NCI-H226 (cell line): ENCODE measurements at regions not wholly inside any gene's neighbourhood (a gene's known extent, or its start where the extent isn't known, plus 50 kb on each side); places are given as distances from the start of the nearest gene placed in this dataset.
"Not testable (repeated sequence)": the region's sequence is repeated elsewhere in the genome, so short reads cannot be mapped to it uniquely, and the experiment has no call there.

Experiments
- DNase-seq: peaks from one replicate; pipeline ENCODE4 v3.0.0-alpha.2; 2015

- DNase-seq: no peak
Measured at GRCh38 chr11:109480251-109480650, 58.3 kb downstream of the C11orf87 start.

- DNase-seq: no peak
Measured at GRCh38 chr11:109486129-109486528, 64.1 kb downstream of the C11orf87 start.

- DNase-seq: peak; percentile 14
Measured at GRCh38 chr11:109490953-109491635, 69.1 kb downstream of the C11orf87 start.

GRCh38 chr11:109506115-109506514 is 84.1 kb downstream of the C11orf87 start:
- no peak for DNase-seq

- no peak for DNase-seq
Measured at GRCh38 chr11:109507331-109507730, 85.3 kb downstream of the C11orf87 start.

- no peak for DNase-seq
Measured at GRCh38 chr11:109507836-109508561, 86.0 kb downstream of the C11orf87 start.

- DNase-seq: no peak
Measured at GRCh38 chr11:109508943-109509342, 87.0 kb downstream of the C11orf87 start.

GRCh38 chr11:109510316-109510715 is 88.3 kb downstream of the C11orf87 start:
- DNase-seq: no peak

- DNase-seq: no peak
Measured at GRCh38 chr11:109511598-109511997, 89.6 kb downstream of the C11orf87 start.

- no peak for DNase-seq
Measured at GRCh38 chr11:109512249-109512648, 90.3 kb downstream of the C11orf87 start.

- no peak for DNase-seq
Measured at GRCh38 chr11:109512680-109513079, 90.7 kb downstream of the C11orf87 start.

- DNase-seq: no peak
Measured at GRCh38 chr11:109514313-109515018, 92.5 kb downstream of the C11orf87 start.

GRCh38 chr11:109519253-109519652 is 97.3 kb downstream of the C11orf87 start:
- no peak for DNase-seq

- DNase-seq: no peak
Measured at GRCh38 chr11:109521571-109522086, 99.6 kb downstream of the C11orf87 start.

- DNase-seq: no peak
Measured at GRCh38 chr11:109522116-109522755, 100.2 kb downstream of the C11orf87 start.

- DNase-seq: not testable (repeated sequence)
Measured at GRCh38 chr11:109525636-109526035, 103.6 kb downstream of the C11orf87 start.

GRCh38 chr11:109526061-109526460 is 104.1 kb downstream of the C11orf87 start:
- no peak for DNase-seq

- no peak for DNase-seq
Measured at GRCh38 chr11:109526931-109527330, 104.9 kb downstream of the C11orf87 start.

- peak; percentile 10 for DNase-seq
Measured at GRCh38 chr11:109527496-109527895, 105.5 kb downstream of the C11orf87 start.

GRCh38 chr11:109547356-109548027 is 125.5 kb downstream of the C11orf87 start:
- peak; percentile 81 for DNase-seq

- DNase-seq: peak; percentile 72
Measured at GRCh38 chr11:109552376-109552775, 130.4 kb downstream of the C11orf87 start.

- no peak for DNase-seq
Measured at GRCh38 chr11:109553284-109553683, 131.3 kb downstream of the C11orf87 start.
